Ascending aorta (tissue), 2 donors: ENCODE measurements at regions not wholly inside any gene's neighbourhood (a gene's known extent, or its start where the extent isn't known, plus 50 kb on each side); places are given as distances from the start of the nearest gene placed in this dataset.

ENCODE experiments used
- DNase-seq, 2 donors: peaks; one replicate each; pipeline ENCODE4 v3.0.0-alpha.2; 2019; ENCODE audit warnings: low spot score in 2 of 2
- H3K27ac ChIP-seq, 2 donors: fragments of 200-600 bp; sonication (generic); one replicate each; pipeline ENCODE4 v1.5.1; 2016 to 2017; ENCODE audit warnings: mild to moderate bottlenecking in 1 of 2
- H3K27me3 ChIP-seq: fragments of 200-600 bp; sonication (generic); one replicate; pipeline ENCODE4 v1.5.1; 2017
- H3K36me3 ChIP-seq, 2 donors: fragments of 200-600 bp; sonication (generic); one replicate each; pipeline ENCODE4 v1.5.1; 2016
- H3K4me1 ChIP-seq, 2 donors: fragments of 200-600 bp; sonication (generic); one replicate each; pipeline ENCODE4 v1.5.1; 2016 to 2017; ENCODE audit warnings: mild to moderate bottlenecking in 1 of 2
- H3K4me3 ChIP-seq, 2 donors: fragments of 200-600 bp; sonication (generic); one replicate each; pipeline ENCODE4 v1.5.1; 2016 to 2017; ENCODE audit warnings: mild to moderate bottlenecking in 1 of 2
- H3K9me3 ChIP-seq, 2 donors: fragments of 200-600 bp; sonication (generic); one replicate each; pipeline ENCODE4 v1.5.1; 2016
- intact Hi-C: fragments of 100-400 bp; cut with DNase I; formaldehyde crosslinking; loops from one replicate; pipeline ENCODE4 v1.15.1; 2023
- TF ChIP-seq, protein P1 (sequence below), 3 experiments: fragments of 200-600 bp in 2 of 3; fragments of 450-650 bp in 1 of 3; sonication (generic) in 2 of 3; IDR thresholded peaks; one replicate each; pipeline ENCODE4 v1.5.1; 2016 to 2019; ENCODE audit warnings: antibody characterized with exemption in 3 of 3, mild to moderate bottlenecking in 1 of 3, moderate library complexity in 1 of 3

DNA sequence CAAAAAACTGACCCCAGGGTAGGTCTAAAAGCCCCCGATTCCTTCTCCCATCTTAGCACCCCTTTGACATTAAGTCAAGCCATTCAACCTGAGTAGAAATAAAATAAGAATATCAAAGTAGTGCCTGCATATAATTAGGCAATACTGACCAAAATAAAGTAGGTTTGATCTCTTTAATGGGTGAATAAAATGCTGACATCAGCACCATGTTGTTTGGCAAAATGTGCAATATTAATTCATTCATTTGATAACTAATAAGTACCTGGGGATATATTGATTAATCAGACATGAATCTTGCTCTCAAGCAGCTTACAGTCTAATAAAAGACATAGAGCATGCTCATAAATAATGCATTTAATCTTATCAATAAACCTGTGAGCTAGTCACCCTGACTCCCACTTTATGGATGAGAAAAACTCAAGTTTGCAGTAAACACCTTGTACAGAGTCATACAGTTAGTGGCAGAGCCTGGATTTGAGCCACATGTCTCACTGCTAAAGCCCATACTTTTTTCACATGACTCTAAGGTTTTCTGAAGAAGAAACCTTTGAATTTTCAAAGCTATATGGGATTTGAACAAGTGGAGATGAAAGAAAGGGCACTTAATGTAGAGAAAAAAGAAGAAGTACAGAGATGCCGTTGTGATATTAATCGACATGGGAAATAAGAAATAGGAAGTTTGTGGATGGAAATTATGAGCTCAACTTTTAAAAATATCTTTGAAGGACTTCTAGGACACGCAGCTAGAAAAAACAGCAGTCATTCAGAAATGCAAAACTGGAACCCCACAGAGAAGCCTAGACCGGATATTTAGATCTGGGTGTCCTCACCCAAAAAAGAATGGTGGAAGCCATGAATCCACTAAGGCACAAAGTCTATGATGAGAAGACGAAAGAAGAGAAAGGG is 183.9 kb downstream of the TOMM20 start:
- TF ChIP-seq, protein P1, sequence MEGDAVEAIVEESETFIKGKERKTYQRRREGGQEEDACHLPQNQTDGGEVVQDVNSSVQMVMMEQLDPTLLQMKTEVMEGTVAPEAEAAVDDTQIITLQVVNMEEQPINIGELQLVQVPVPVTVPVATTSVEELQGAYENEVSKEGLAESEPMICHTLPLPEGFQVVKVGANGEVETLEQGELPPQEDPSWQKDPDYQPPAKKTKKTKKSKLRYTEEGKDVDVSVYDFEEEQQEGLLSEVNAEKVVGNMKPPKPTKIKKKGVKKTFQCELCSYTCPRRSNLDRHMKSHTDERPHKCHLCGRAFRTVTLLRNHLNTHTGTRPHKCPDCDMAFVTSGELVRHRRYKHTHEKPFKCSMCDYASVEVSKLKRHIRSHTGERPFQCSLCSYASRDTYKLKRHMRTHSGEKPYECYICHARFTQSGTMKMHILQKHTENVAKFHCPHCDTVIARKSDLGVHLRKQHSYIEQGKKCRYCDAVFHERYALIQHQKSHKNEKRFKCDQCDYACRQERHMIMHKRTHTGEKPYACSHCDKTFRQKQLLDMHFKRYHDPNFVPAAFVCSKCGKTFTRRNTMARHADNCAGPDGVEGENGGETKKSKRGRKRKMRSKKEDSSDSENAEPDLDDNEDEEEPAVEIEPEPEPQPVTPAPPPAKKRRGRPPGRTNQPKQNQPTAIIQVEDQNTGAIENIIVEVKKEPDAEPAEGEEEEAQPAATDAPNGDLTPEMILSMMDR (IDR thresholded peaks at IDR 0.05): no peak
- Histone ChIP-seq H3K27ac (peak overlapping the region; percentile 58 to 59), H3K4me1 (peaks cover 4 to 9% of the 10 kb centered on the region in 2 donors)

DNA sequence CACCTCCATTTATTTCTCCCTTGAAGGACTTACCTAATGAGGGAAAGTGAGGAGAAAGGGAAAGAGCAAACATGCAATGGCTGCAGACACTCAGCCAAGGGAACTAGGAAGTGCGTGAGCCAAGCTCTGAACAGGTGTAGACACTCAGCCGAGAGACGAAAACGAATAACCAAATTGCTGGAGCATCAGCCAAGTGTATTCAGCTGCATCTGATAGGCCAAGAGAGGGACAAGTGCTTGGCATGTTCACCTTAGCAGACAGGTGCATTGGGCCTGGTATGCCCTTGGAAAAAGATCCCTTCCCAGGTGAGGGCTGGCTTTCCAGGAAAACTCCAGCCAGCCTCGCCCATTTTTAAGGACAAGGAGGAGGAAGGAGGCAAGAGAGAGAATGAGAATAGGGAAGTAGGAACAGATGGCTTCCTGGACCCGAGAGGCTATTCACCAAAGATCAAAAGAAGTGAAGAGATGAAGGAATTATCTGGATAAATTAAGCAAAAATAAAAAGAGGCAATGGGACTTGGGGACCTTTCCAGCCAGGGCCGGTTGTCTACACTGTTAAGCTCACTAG is 184.7 kb downstream of the TOMM20 start:
- intact Hi-C loops: no loop called here
- Histone ChIP-seq H3K4me3 (no peak overlapping the region), H3K4me1 (peaks cover 4 to 9% of the 10 kb centered on the region in 2 donors), H3K9me3 (no peaks in the 10 kb centered on the region), H3K27me3 (no peaks in the 10 kb centered on the region), H3K27ac (no peak overlapping the region), H3K36me3 (no peaks in the 10 kb centered on the region)
- TF ChIP-seq, protein P1 (IDR thresholded peaks at IDR 0.05): no peak
- DNase-seq: peak in 1 of 2 donors; percentile 21

More for the DNA sequence above, 183.9 kb downstream of the TOMM20 start:
- intact Hi-C loops: no loop called here
- Histone ChIP-seq H3K27me3 (no peaks in the 10 kb centered on the region), H3K4me3 (no peak overlapping the region), H3K36me3 (no peaks in the 10 kb centered on the region), H3K9me3 (no peaks in the 10 kb centered on the region)
- peak in 1 of 2 donors; percentile 61 for DNase-seq

DNA sequence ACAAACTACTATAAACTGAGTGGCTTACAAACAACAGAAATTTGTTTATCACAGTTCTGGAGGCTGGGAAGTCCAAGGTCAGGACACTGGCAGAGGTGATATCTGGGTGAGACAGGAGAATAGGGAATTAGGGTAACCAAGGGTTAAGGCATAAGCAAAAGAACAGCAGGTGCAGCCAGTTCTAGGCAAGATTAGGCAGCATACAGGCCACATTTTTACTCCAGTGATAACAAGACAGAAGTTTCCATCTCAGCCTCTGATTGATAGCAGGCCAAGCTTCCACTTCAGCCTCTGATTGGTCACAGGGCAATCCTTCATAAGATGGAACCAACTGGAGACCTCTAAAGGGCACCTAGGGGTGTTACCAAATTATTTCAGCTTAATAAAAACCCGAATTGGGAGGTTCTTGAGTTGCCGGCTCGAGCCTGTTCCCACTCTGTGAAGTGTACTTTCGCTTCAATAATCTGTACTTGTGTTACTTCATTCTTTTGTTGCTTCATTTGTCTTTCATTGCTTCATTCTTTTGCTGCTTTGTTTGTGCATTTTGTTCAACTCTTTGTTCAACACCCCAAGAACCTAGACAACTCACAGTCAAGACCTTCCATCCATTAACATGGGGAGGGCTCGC is 185.6 kb downstream of the TOMM20 start:
- H3K27me3 ChIP-seq: no peaks in the 10 kb centered on the region
- DNase-seq: peak in 1 of 2 donors; percentile 28
- peaks cover 4 to 9% of the 10 kb centered on the region in 2 donors for H3K4me1 ChIP-seq
- no peak overlapping the region for H3K27ac ChIP-seq
- TF ChIP-seq, protein P1 (IDR thresholded peaks at IDR 0.05): no peak
- no peaks in the 10 kb centered on the region for H3K36me3 ChIP-seq
- no peak overlapping the region for H3K4me3 ChIP-seq
- intact Hi-C loops: no loop called here
- H3K9me3 ChIP-seq: no peaks in the 10 kb centered on the region

DNA sequence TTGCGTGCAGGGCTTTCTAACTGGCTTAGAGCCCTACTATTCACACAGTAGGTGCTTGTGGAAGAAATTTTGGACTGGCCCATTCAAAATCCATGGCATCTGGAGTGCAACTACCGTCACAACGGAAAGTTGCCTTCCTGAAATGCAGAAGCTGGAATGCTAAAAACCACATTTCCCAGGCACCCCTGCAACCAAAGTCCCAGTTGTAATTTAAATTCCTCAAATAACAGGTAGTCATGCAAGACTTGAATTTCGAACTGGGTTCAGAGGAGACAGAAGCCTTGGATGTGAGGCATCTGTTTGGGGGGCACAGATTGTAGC is 186.7 kb downstream of the TOMM20 start:
- no peaks in the 10 kb centered on the region for H3K36me3 ChIP-seq
- intact Hi-C loops: no loop called here
- TF ChIP-seq, protein P1 (IDR thresholded peaks at IDR 0.05): no peak
- H3K4me1 ChIP-seq: peaks cover 4 to 9% of the 10 kb centered on the region in 2 donors
- H3K4me3 ChIP-seq: no peak overlapping the region
- no peaks in the 10 kb centered on the region for H3K27me3 ChIP-seq
- H3K9me3 ChIP-seq: no peaks in the 10 kb centered on the region
- peak in 1 of 2 donors; percentile 24 for DNase-seq
- H3K27ac ChIP-seq: no peak overlapping the region

DNA sequence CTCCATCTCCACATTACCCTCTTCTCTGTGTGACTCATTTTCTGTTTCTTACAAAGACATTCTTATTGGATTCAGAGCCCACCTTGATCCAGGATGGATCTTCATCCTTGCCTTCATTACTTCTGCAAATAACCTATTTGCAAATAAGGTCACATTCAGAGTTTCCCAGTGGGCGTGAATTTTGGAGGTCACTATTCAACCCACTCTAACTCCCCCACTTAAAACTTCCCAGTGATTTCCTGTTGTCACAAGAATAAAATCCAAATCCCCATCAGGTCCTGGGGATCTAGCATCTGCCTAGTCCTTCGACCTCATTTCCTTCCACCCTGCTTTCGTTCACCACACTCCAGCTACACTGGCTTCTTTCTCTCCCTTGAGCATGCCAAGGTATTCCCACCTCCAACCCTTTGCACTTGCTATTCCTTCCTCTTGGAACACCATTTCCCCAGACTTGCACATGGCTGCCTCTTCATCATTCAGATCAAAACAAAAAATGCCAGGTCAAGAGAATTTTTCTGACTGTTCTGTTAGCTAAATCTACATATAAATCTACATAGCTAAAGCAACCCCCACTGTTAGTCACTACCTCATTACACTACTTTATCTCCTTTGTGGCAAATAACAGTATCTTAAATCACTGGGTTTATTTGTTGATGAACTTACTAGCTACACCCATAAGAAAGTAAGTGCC is 187.2 kb downstream of the TOMM20 start:
- TF ChIP-seq, protein P1 (IDR thresholded peaks at IDR 0.05): no peak
- Histone ChIP-seq H3K4me3 (no peak overlapping the region), H3K27ac (no peak overlapping the region)

More for the DNA sequence above, 187.2 kb downstream of the TOMM20 start:
- H3K27me3 ChIP-seq: no peaks in the 10 kb centered on the region
- H3K9me3 ChIP-seq: no peaks in the 10 kb centered on the region
- no peaks in the 10 kb centered on the region for H3K36me3 ChIP-seq
- DNase-seq: no peak
- intact Hi-C loops: no loop called here
- H3K4me1 ChIP-seq: peaks cover 4 to 9% of the 10 kb centered on the region in 2 donors
